ENCODE measurements at regions not wholly inside any gene's neighbourhood (a gene's known extent, or its start where the extent isn't known, plus 50 kb on each side); places are given as distances from the start of the nearest gene placed in this dataset.
"Not testable (repeated sequence)": the region's sequence is repeated elsewhere in the genome, so short reads cannot be mapped to it uniquely, and the experiment has no call there.

- no peak overlapping the region for H3K56ac ChIP-seq (ENCODE audit: insufficient read length, low read depth, low read length)
- Mint-ChIP-seq H3K4me1 (no peaks in the 10 kb centered on the region), H3K36me3 (ENCODE audit: insufficient read depth in 1 of 3, low read depth in 3 of 3) (peaks cover 0 to 3% (median 0%) of the 10 kb centered on the region in 3 experiments; a peak in 1 of 7 replicates), H3K9me3 (peaks cover 8 to 14% of the 10 kb centered on the region in 2 experiments; a peak in 4 of 5 replicates), H3K27me3 (ENCODE audit: low read depth) (peaks cover 6% of the 10 kb centered on the region; the same call in 1 of the 2 replicates), H3K4me3 (no peak overlapping the region), H3K27ac (no peak overlapping the region)
- H3K23ac ChIP-seq (ENCODE audit: insufficient read length, low read depth, low read length) = no peak overlapping the region
- no peak overlapping the region for H2BK5ac ChIP-seq (ENCODE audit: insufficient read length, low read length)
- no peaks in the 10 kb centered on the region for H3K79me2 ChIP-seq (ENCODE audit: insufficient read depth, low read length)
- H3K14ac ChIP-seq (ENCODE audit: insufficient read depth, low read length) = no peak overlapping the region
- no peak overlapping the region for H3K4ac ChIP-seq (ENCODE audit: low read depth, low read length)
- no peak overlapping the region for H3K9ac ChIP-seq (ENCODE audit: extremely low read depth, insufficient read length, low read length)
- no peak overlapping the region for H4K91ac ChIP-seq (ENCODE audit: insufficient read length, low read depth, low read length)
- H3T11ph ChIP-seq (ENCODE audit: low read length) = no peak overlapping the region
- no peak for TF ChIP-seq CTCF (conservative IDR thresholded peaks at IDR 0.05)
- H3K9me3 ChIP-seq (ENCODE audit: control insufficient read depth, low read depth, low read length) = no peaks in the 10 kb centered on the region
- no peak overlapping the region for H2AK5ac ChIP-seq (ENCODE audit: insufficient read length, low read length)
- no peak overlapping the region for H2BK20ac ChIP-seq (ENCODE audit: low read depth, low read length, poor library complexity, severe bottlenecking)
- WGBS (ENCODE audit: extremely low coverage, insufficient read length, low lambda C conversion rate) = no CpG with 5 or more reads among the region's 8 CpGs
- H2AFZ ChIP-seq (ENCODE audit: low read length) = no peak overlapping the region
- DNase-seq = no peak
- no peaks in the 10 kb centered on the region for H3K27me3 ChIP-seq (ENCODE audit: insufficient read depth, low read length)
- no peak overlapping the region for H2BK120ac ChIP-seq (ENCODE audit: low read depth, low read length, poor library complexity, severe bottlenecking)
- no peak overlapping the region for H4K8ac ChIP-seq (replicated peaks; ENCODE audit: insufficient read length, low read depth, low read length)
- no peak overlapping the region for H2BK15ac ChIP-seq (ENCODE audit: low read depth, low read length)
- H4K20me1 ChIP-seq (ENCODE audit: control insufficient read depth, insufficient read depth, insufficient read length) = no peaks in the 10 kb centered on the region
- H3K4me1 ChIP-seq (ENCODE audit: insufficient read depth, low read length) = no peaks in the 10 kb centered on the region
- no peak overlapping the region for H3K18ac ChIP-seq (ENCODE audit: insufficient read length, low read depth, low read length)
- no peak overlapping the region for H4K5ac ChIP-seq (ENCODE audit: insufficient read length, low read depth, low read length)
- no peaks in the 10 kb centered on the region for H3K23me2 ChIP-seq (ENCODE audit: insufficient read length, low read depth, low read length, poor library complexity, severe bottlenecking)
- no peak overlapping the region for H2BK12ac ChIP-seq (ENCODE audit: insufficient read length, low read depth, low read length)
- no peak overlapping the region for H3K27ac ChIP-seq (ENCODE audit: insufficient read length, low read depth, low read length)
- H3K79me1 ChIP-seq (ENCODE audit: insufficient read depth, low read depth, low read length, poor library complexity, severe bottlenecking) = no peaks in the 10 kb centered on the region
- no peak overlapping the region for H3K4me2 ChIP-seq (ENCODE audit: insufficient read depth, insufficient read length, low read length)
Observed at GRCh38 chr9:88880199-88880598, 111.1 kb upstream of the S1PR3 start.

- not testable (repeated sequence) for H2AFZ ChIP-seq (ENCODE audit: low read length); H3K23me2 ChIP-seq (ENCODE audit: insufficient read length, low read depth, low read length, poor library complexity, severe bottlenecking); H2BK20ac ChIP-seq (ENCODE audit: low read depth, low read length, poor library complexity, severe bottlenecking); H4K5ac ChIP-seq (ENCODE audit: insufficient read length, low read depth, low read length); H4K91ac ChIP-seq (ENCODE audit: insufficient read length, low read depth, low read length); H4K20me1 ChIP-seq (ENCODE audit: control insufficient read depth, insufficient read depth, insufficient read length); H3K23ac ChIP-seq (ENCODE audit: insufficient read length, low read depth, low read length); H3K27me3 ChIP-seq (ENCODE audit: insufficient read depth, low read length); H3T11ph ChIP-seq (ENCODE audit: low read length); H3K4me2 ChIP-seq (ENCODE audit: insufficient read depth, insufficient read length, low read length); H2BK120ac ChIP-seq (ENCODE audit: low read depth, low read length, poor library complexity, severe bottlenecking); H2AK5ac ChIP-seq (ENCODE audit: insufficient read length, low read length); H3K4me3 Mint-ChIP-seq; H2BK12ac ChIP-seq (ENCODE audit: insufficient read length, low read depth, low read length); H3K27ac ChIP-seq (ENCODE audit: insufficient read length, low read depth, low read length); H3K4ac ChIP-seq (ENCODE audit: low read depth, low read length); H3K36me3 Mint-ChIP-seq (ENCODE audit: insufficient read depth in 1 of 3, low read depth in 3 of 3); H4K8ac ChIP-seq (replicated peaks; ENCODE audit: insufficient read length, low read depth, low read length); DNase-seq; H3K14ac ChIP-seq (ENCODE audit: insufficient read depth, low read length); H3K18ac ChIP-seq (ENCODE audit: insufficient read length, low read depth, low read length); H3K27me3 Mint-ChIP-seq (ENCODE audit: low read depth); H3K9me3 ChIP-seq (ENCODE audit: control insufficient read depth, low read depth, low read length); H2BK5ac ChIP-seq (ENCODE audit: insufficient read length, low read length); H3K4me1 ChIP-seq (ENCODE audit: insufficient read depth, low read length); H3K79me1 ChIP-seq (ENCODE audit: insufficient read depth, low read depth, low read length, poor library complexity, severe bottlenecking); H3K56ac ChIP-seq (ENCODE audit: insufficient read length, low read depth, low read length); H3K4me1 Mint-ChIP-seq; H2BK15ac ChIP-seq (ENCODE audit: low read depth, low read length); H3K9ac ChIP-seq (ENCODE audit: extremely low read depth, insufficient read length, low read length); H3K79me2 ChIP-seq (ENCODE audit: insufficient read depth, low read length); H3K27ac Mint-ChIP-seq
- H3K9me3 Mint-ChIP-seq = peaks cover 11 to 14% of the 10 kb centered on the region in 2 experiments; a peak in 4 of 5 replicates
- no CpG with 5 or more reads among the region's 1 CpG for WGBS (ENCODE audit: extremely low coverage, insufficient read length, low lambda C conversion rate)
Observed at GRCh38 chr9:88884291-88884690, 107.0 kb upstream of the S1PR3 start.

Data from H9 (cell line).